ENCODE measurements at regions not wholly inside any gene's neighbourhood (a gene's known extent, or its start where the extent isn't known, plus 50 kb on each side); places are given as distances from the start of the nearest gene placed in this dataset.

DNA sequence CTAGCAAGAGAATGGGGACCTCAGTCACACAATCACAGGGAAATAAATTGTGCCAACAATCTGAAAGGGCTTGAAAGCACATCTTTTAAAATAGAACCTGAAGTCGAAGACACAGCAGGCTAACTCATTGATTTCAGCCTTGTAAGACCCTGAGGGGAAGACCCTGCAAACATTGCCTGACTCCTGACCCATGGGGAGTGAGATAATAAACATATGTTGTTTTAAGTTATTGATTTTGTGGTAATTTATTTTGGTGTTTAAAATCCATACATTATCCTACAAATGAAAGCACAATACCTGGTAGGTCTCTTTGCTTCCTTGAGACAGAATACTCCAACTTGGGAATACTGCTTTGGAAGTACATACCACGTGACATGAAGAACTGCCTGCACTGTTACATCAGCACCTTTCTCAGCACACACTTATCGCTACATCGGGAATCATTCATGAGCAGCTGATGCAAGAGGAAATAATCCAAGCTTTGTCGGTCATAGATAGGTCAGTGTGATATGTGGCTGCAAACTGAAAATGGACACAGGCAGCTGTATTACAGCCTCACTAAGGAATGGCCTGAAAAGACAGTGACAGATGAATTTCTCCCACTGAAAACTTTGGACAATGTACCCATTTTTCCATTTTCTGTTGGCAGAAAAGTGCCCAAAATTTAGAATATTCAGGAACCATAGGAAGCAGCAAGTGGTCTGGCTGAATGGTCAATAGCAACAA is 494.5 kb upstream of the MAP2 start:
- DNase-seq (ENCODE audit: low spot score) = no peak
- ATAC-seq (ENCODE audit: low read depth) = no peak

DNA sequence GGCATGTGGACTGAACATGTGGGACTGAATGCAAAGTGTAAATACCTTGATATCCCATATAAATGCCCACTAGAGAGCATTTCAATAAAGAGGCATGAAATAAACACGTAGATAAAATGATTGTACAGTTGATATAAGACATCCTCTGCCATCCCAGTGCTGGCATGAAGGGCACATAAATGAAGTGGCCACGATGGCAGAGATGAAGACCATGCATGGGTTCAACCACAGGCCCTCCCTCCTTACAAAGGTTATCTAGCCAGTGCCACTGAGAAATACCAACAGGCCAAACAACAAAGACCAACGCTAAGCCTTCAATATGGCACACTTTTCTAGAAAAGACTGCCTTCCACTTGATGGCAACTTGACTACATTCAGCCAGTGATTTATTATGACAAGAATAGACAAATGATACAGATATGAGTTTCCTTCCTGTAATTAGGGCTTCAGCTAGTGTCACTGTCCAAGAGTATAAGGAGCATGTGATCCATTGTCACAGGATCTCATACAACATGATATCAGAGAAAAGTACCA is 493.9 kb upstream of the MAP2 start:
- TF ChIP-seq CTCF (IDR thresholded peaks at IDR 0.05; ENCODE audit: poor library complexity, severe bottlenecking) = no peak
- Histone ChIP-seq H3K36me3 (ENCODE audit: low read depth) (no peaks in the 10 kb centered on the region), H3K27me3 (ENCODE audit: insufficient read depth, poor library complexity, severe bottlenecking) (no peaks in the 10 kb centered on the region), H3K4me1 (ENCODE audit: insufficient read depth, poor library complexity, severe bottlenecking) (no peaks in the 10 kb centered on the region), H3K27ac (ENCODE audit: poor library complexity, severe bottlenecking) (no peak overlapping the region), H3K9me3 (ENCODE audit: severe bottlenecking) (no peaks in the 10 kb centered on the region), H3K4me3 (ENCODE audit: severe bottlenecking) (no peak overlapping the region)
- ATAC-seq (ENCODE audit: low read depth) = no peak
- no peak for DNase-seq (ENCODE audit: low spot score)

More for the DNA sequence above, 494.5 kb upstream of the MAP2 start:
- H3K36me3 ChIP-seq (ENCODE audit: low read depth) = no peaks in the 10 kb centered on the region
- no peaks in the 10 kb centered on the region for H3K9me3 ChIP-seq (ENCODE audit: severe bottlenecking)
- no peak overlapping the region for H3K27ac ChIP-seq (ENCODE audit: poor library complexity, severe bottlenecking)
- no peaks in the 10 kb centered on the region for H3K27me3 ChIP-seq (ENCODE audit: insufficient read depth, poor library complexity, severe bottlenecking)
- TF ChIP-seq CTCF (IDR thresholded peaks at IDR 0.05; ENCODE audit: poor library complexity, severe bottlenecking) = no peak
- H3K4me3 ChIP-seq (ENCODE audit: severe bottlenecking) = no peak overlapping the region
- no peaks in the 10 kb centered on the region for H3K4me1 ChIP-seq (ENCODE audit: insufficient read depth, poor library complexity, severe bottlenecking)

- TF ChIP-seq CTCF (IDR thresholded peaks at IDR 0.05; ENCODE audit: poor library complexity, severe bottlenecking) = no peak
- no peak overlapping the region for H3K4me3 ChIP-seq (ENCODE audit: severe bottlenecking)
- no peak for ATAC-seq (ENCODE audit: low read depth)
These were observed 488.3 kb upstream of the MAP2 start for GRCh38 chr2:208935531-208935930.

GRCh38 chr2:208937521-208937920 is 486.3 kb upstream of the MAP2 start:
- TF ChIP-seq CTCF (IDR thresholded peaks at IDR 0.05; ENCODE audit: poor library complexity, severe bottlenecking) = no peak
- Histone ChIP-seq H3K4me1 (ENCODE audit: insufficient read depth, poor library complexity, severe bottlenecking) (no peaks in the 10 kb centered on the region), H3K4me3 (ENCODE audit: severe bottlenecking) (no peak overlapping the region), H3K27me3 (ENCODE audit: insufficient read depth, poor library complexity, severe bottlenecking) (no peaks in the 10 kb centered on the region), H3K36me3 (ENCODE audit: low read depth) (no peaks in the 10 kb centered on the region), H3K27ac (ENCODE audit: poor library complexity, severe bottlenecking) (no peak overlapping the region), H3K9me3 (ENCODE audit: severe bottlenecking) (no peaks in the 10 kb centered on the region)
- no peak for DNase-seq (ENCODE audit: low spot score)
- no peak for ATAC-seq (ENCODE audit: low read depth)

More at GRCh38 chr2:208935531-208935930, 488.3 kb upstream of the MAP2 start:
- Histone ChIP-seq H3K36me3 (ENCODE audit: low read depth) (no peaks in the 10 kb centered on the region), H3K27me3 (ENCODE audit: insufficient read depth, poor library complexity, severe bottlenecking) (no peaks in the 10 kb centered on the region), H3K4me1 (ENCODE audit: insufficient read depth, poor library complexity, severe bottlenecking) (no peaks in the 10 kb centered on the region), H3K27ac (ENCODE audit: poor library complexity, severe bottlenecking) (no peak overlapping the region), H3K9me3 (ENCODE audit: severe bottlenecking) (no peaks in the 10 kb centered on the region)
- DNase-seq (ENCODE audit: low spot score) = no peak

GRCh38 chr2:208939852-208940251 is 484.0 kb upstream of the MAP2 start:
- ATAC-seq (ENCODE audit: low read depth) = peak; percentile 58; the same call in 1 of the 3 replicates
- no peak for TF ChIP-seq CTCF (IDR thresholded peaks at IDR 0.05; ENCODE audit: poor library complexity, severe bottlenecking)

More at GRCh38 chr2:208939852-208940251, 484.0 kb upstream of the MAP2 start:
- Histone ChIP-seq H3K9me3 (ENCODE audit: severe bottlenecking) (no peaks in the 10 kb centered on the region), H3K4me3 (ENCODE audit: severe bottlenecking) (no peak overlapping the region), H3K36me3 (ENCODE audit: low read depth) (no peaks in the 10 kb centered on the region), H3K27me3 (ENCODE audit: insufficient read depth, poor library complexity, severe bottlenecking) (no peaks in the 10 kb centered on the region), H3K27ac (ENCODE audit: poor library complexity, severe bottlenecking) (no peak overlapping the region), H3K4me1 (ENCODE audit: insufficient read depth, poor library complexity, severe bottlenecking) (no peaks in the 10 kb centered on the region)
- no peak for DNase-seq (ENCODE audit: low spot score)

All from RWPE2 (cell line).